ENCODE measurements at regions not wholly inside any gene's neighbourhood (a gene's known extent, or its start where the extent isn't known, plus 50 kb on each side); places are given as distances from the start of the nearest gene placed in this dataset.
"Not testable (repeated sequence)": the region's sequence is repeated elsewhere in the genome, so short reads cannot be mapped to it uniquely, and the experiment has no call there.

DNA sequence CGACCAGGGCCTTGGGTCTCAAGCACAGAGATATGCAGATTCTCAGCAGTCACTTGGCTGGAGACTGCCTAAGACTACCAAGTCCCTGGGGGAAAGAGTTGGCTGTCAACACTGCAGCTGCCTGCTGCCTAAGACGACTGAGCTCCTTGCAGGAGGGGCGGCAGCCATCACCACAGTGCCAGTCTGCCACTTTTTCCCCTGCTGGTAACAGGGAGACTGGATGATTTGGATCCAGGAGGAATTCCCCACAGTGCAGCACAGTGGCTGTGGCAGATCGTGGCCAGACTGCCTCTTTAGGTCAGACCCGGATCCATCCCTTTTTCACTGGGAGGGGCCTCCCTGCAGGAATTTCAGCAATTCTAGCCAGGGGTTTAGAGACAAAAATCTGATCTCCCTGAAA is 743.5 kb downstream of the TGIF2LX start:
- TF ChIP-seq CTCF, EP300 (IDR thresholded peaks at IDR 0.05): not testable (repeated sequence)
